ENCODE measurements at regions not wholly inside any gene's neighbourhood (a gene's known extent, or its start where the extent isn't known, plus 50 kb on each side); places are given as distances from the start of the nearest gene placed in this dataset.

DNA sequence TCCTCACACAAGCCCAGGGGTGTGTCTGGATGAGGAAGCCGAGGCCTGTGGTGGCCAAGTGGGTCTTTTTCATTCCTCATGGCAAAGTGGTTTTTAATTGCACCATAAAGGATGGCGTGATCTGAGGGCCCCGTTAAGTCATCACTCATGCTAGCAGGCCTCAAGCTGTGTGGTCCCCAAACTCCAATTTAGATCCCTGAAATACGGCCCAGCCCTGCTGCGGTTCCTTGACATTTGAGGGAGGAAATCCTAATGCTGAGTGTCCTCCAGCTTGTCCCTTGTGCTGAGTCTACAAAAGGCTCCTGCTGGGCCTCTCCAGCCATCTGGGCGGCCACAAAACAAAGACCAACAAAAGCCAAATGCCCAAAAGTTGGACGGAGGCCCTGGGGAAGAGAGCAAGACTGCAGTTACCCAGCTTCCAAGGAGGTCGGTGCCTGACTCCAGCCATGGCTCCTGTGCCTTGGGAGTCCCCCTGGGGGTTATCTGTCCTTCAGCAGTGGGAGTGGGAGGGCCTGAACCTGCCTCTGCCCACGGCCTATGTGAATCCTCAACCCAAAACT, 162.3 kb upstream of the PDE10A start:
- no peak for ATAC-seq (ENCODE audit: low FRiP score)
- TF ChIP-seq, protein P1, sequence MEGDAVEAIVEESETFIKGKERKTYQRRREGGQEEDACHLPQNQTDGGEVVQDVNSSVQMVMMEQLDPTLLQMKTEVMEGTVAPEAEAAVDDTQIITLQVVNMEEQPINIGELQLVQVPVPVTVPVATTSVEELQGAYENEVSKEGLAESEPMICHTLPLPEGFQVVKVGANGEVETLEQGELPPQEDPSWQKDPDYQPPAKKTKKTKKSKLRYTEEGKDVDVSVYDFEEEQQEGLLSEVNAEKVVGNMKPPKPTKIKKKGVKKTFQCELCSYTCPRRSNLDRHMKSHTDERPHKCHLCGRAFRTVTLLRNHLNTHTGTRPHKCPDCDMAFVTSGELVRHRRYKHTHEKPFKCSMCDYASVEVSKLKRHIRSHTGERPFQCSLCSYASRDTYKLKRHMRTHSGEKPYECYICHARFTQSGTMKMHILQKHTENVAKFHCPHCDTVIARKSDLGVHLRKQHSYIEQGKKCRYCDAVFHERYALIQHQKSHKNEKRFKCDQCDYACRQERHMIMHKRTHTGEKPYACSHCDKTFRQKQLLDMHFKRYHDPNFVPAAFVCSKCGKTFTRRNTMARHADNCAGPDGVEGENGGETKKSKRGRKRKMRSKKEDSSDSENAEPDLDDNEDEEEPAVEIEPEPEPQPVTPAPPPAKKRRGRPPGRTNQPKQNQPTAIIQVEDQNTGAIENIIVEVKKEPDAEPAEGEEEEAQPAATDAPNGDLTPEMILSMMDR (IDR thresholded peaks at IDR 0.05): no peak
- DNase-seq (ENCODE audit: low spot score): no peak

DNA sequence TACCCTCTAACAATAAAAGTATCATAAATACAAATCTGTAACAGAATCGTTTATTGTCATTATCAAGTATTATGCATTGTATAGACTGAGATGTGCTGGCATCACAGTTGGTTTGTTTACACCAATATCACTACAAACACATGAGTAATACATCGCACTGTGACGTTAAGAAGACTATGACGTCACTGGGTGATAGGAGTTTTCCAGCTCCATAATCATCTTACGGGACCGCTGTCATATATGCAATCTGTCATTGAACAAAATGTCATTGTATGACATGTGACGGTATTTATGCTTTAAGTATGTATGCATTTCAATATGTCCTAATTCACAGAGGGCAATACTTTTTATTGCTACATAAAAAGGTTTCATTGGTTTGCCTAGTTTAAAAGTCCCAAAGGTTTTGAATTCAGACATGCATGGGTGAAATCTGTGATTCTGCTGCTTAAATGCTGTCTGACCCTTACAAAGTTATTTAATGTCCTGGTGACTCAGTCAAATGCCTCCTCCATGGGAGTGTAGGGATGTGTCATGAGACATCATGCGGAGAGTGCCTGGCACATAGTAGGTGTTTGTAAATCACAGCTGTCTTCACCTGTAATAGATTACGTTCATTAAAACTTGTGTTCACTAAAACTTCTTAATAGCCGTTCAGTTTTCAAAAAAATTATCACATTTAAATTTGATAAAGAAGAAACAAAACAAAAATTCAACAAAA, 160.7 kb upstream of the PDE10A start:
- no peak for ATAC-seq (ENCODE audit: low FRiP score)
- TF ChIP-seq, protein P1 (IDR thresholded peaks at IDR 0.05): no peak
- no peak for DNase-seq (ENCODE audit: low spot score)

DNA sequence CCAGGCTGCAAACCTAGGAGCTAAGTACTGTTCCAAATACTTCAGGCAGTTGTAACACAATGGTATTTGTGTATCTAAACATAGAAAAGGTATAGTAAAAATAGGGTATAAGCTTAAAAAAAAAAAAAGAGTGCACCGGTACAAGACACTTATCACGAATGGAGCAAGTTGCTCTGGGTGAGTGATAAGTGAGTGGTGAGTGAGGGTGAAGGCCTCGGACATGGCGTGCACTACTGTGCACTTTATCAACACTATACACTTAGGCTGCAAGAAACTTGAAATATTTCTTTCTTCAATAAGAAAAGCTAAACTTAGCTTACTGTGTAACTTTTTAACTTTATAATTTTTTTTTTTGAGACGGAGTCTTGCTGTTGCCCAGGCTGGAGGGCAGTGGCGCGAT, 159.5 kb upstream of the PDE10A start:
- TF ChIP-seq, protein P1 (IDR thresholded peaks at IDR 0.05): no peak
- no peak for ATAC-seq (ENCODE audit: low FRiP score)
- no peak for DNase-seq (ENCODE audit: low spot score)

DNA sequence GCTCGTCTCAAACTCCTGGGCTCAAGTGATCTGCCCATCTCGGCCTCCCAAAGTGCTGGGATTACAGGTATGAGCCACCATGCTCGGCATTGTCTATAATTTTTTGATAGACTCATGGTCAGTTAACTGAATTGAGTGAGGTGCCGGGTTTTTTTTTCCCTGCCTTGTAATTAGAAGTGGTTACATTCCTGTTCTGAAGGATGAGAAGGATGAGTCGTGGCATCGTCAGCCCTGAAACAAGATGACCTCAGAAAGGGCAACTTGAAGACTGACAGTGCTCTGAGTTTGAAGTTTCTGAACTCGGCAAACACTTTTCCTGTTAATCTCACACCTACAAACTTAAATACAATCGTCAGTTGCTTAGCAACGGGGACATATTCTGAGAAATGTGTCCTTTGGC, 158.7 kb upstream of the PDE10A start:
- no peak for DNase-seq (ENCODE audit: low spot score)
- TF ChIP-seq, protein P1 (IDR thresholded peaks at IDR 0.05): no peak

DNA sequence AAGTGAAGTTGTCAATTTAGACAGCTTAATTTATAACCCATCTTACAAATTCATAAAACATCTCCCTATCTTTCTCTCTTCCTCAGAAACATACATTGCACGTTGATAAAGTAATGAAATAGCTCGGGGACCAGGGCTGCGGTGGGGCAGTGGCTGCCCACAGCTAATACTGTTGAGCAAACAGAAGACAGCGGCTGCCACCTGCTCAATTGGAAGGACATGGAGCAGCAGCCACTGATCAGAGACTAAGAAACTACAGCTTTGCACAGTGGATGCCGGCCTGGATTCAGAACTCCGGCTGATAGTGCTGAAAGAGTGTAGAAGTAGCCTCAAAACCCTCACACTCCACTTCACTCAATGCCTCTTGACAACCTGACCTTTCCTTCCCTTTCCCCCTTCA, 157.9 kb upstream of the PDE10A start:
- TF ChIP-seq, protein P1 (IDR thresholded peaks at IDR 0.05): no peak
- no peak for ATAC-seq (ENCODE audit: low FRiP score)

More for the DNA sequence above, 158.7 kb upstream of the PDE10A start:
- ATAC-seq (ENCODE audit: low FRiP score): no peak

DNA sequence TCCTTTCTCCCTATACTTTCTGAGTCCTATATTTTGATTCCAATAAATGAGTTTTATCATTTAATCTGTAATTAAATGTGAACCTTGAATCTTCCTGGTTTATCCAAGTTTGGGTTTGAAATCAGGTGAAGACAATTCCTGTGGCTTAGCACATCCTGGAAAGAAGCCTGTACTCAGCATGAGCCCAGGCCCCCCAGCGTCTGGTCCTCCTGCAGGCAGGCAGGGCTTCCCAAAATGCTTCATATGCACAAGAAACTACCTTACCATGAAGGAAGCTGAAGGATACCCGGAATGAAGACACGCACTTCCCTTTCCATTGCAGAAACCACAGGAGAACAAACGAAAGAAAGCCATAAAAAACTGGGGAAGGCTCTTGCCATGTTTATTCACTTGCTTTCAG, 157.4 kb upstream of the PDE10A start:
- ATAC-seq (ENCODE audit: low FRiP score): no peak
- TF ChIP-seq, protein P1 (IDR thresholded peaks at IDR 0.05): no peak
- no peak for DNase-seq (ENCODE audit: low spot score)

More for the DNA sequence above, 157.9 kb upstream of the PDE10A start:
- no peak for DNase-seq (ENCODE audit: low spot score)

DNA sequence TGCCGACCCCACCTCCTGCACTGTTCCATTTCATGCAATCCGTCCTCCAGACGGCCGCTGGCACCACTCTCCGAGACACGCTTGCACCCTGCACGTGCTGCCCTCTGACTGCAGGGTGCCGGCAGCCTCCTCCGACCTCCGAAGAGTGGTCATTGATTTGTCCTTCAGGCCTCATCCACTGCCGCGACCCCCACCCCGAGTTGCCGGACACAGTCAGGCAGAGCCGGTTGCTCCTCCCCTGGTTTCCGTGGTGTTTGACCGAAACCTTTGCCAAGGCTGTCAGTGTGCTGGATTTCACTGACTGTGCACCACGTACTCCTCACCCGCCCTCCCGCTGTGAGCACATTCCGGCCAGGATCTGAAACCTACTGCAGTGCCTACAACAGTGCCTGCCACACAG, 156.4 kb upstream of the PDE10A start:
- ATAC-seq (ENCODE audit: low FRiP score): peak; percentile 57

More for the DNA sequence above, 156.4 kb upstream of the PDE10A start:
- no peak for DNase-seq (ENCODE audit: low spot score)
- TF ChIP-seq, protein P1 (IDR thresholded peaks at IDR 0.05): no peak

Data from omental fat pad (tissue), 3 donors.